Glutamatergic neuron (in vitro differentiated cells): ENCODE measurements at regions not wholly inside any gene's neighbourhood (a gene's known extent, or its start where the extent isn't known, plus 50 kb on each side); places are given as distances from the start of the nearest gene placed in this dataset.

Experiments
- DNase-seq: peaks from one replicate; pipeline ENCODE4 v3.0.0; 2022
- H3K27ac Mint-ChIP-seq: one replicate; pipeline ENCODE4 v1.8.0; 2020; ENCODE audit warnings: mild to moderate bottlenecking, mixed read lengths, inconsistent platforms; ENCODE audit not compliant: unreplicated experiment
- H3K27me3 Mint-ChIP-seq: one replicate; pipeline ENCODE4 v1.8.0; 2020; ENCODE audit warnings: mild to moderate bottlenecking, moderate library complexity, mixed read lengths, inconsistent platforms; ENCODE audit not compliant: unreplicated experiment
- H3K36me3 Mint-ChIP-seq: one replicate; pipeline ENCODE4 v1.8.0; 2020; ENCODE audit warnings: mild to moderate bottlenecking, mixed read lengths, inconsistent platforms; ENCODE audit not compliant: unreplicated experiment
- H3K4me1 Mint-ChIP-seq: one replicate; pipeline ENCODE4 v1.8.0; 2020; ENCODE audit warnings: mild to moderate bottlenecking, low read depth, mixed read lengths, inconsistent platforms; ENCODE audit not compliant: unreplicated experiment
- H3K4me3 Mint-ChIP-seq: one replicate; pipeline ENCODE4 v1.8.0; 2020; ENCODE audit warnings: mild to moderate bottlenecking, mixed read lengths, inconsistent platforms; ENCODE audit not compliant: unreplicated experiment
- H3K9me3 Mint-ChIP-seq: one replicate; pipeline ENCODE4 v1.8.0; 2020; ENCODE audit warnings: mild to moderate bottlenecking, moderate library complexity, mixed read lengths, inconsistent platforms; ENCODE audit not compliant: unreplicated experiment
- TF ChIP-seq, protein P1 (sequence below): fragments of 200-600 bp; sonication (generic); IDR thresholded peaks from one replicate; pipeline ENCODE4 v1.5.0; 2021; ENCODE audit not compliant: partially characterized antibody, unreplicated experiment

DNA sequence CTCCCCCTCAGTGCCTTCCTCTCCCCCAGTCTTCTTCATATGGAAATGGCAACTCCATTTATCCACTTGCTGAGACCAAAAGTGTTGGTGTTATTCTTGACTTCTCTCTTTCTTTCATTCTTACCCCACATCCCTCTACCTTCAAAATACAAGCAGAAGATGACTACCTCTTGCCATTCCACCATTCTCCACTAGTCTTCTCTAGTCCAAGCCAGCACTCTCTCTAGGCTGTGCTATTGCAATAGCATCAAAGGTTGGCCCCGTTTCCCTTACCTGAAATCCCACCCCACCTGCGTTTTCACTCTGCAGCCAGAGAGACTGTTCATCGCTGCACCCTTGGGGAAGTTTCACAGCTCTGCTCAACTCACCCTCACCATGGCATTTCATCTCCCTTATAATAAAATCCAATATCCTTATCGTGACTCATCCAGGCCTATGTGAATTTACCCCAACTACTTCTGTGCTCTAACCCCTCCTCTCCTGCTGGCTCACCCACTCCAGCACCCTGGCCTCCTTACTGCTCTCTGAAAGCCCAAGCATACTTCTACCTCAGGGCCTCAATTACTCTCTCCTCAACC, 109.1 kb downstream of the LSM5 start:
- Mint-ChIP-seq H3K36me3 (no peaks in the 10 kb centered on the region), H3K27ac (no peak overlapping the region), H3K4me1 (no peaks in the 10 kb centered on the region), H3K9me3 (no peaks in the 10 kb centered on the region), H3K4me3 (no peak overlapping the region), H3K27me3 (peaks cover 2% of the 10 kb centered on the region)
- TF ChIP-seq, protein P1, sequence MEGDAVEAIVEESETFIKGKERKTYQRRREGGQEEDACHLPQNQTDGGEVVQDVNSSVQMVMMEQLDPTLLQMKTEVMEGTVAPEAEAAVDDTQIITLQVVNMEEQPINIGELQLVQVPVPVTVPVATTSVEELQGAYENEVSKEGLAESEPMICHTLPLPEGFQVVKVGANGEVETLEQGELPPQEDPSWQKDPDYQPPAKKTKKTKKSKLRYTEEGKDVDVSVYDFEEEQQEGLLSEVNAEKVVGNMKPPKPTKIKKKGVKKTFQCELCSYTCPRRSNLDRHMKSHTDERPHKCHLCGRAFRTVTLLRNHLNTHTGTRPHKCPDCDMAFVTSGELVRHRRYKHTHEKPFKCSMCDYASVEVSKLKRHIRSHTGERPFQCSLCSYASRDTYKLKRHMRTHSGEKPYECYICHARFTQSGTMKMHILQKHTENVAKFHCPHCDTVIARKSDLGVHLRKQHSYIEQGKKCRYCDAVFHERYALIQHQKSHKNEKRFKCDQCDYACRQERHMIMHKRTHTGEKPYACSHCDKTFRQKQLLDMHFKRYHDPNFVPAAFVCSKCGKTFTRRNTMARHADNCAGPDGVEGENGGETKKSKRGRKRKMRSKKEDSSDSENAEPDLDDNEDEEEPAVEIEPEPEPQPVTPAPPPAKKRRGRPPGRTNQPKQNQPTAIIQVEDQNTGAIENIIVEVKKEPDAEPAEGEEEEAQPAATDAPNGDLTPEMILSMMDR = peak; percentile 27
- DNase-seq = no peak

- Mint-ChIP-seq H3K27me3 (peaks cover 2% of the 10 kb centered on the region), H3K4me1 (no peaks in the 10 kb centered on the region), H3K9me3 (no peaks in the 10 kb centered on the region), H3K27ac (no peak overlapping the region), H3K36me3 (no peaks in the 10 kb centered on the region), H3K4me3 (no peak overlapping the region)
- no peak for DNase-seq
- TF ChIP-seq, protein P1 = no peak
Observed at GRCh38 chr7:32379510-32380112, 110.6 kb downstream of the LSM5 start.

DNA sequence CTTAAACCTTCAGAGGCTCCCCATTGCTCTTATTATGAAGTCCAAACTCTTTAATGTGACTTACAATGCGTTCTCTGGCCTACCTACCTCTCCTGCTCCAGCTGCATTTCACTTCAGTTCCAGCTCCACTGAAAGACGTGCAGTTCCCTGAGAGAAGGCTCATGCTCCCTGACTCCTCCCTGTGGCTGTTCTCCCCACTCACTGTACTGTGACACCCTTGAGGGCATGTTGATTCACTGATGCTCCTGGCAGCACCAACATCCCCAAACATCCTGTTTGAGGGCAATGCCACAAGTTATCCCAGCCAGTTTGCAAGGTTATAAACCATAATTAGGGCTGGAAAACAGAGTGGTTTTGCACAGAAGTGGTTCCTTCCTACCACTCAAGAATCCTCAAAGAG, 111.2 kb downstream of the LSM5 start:
- Mint-ChIP-seq H3K27ac (no peak overlapping the region), H3K36me3 (no peaks in the 10 kb centered on the region), H3K4me1 (no peaks in the 10 kb centered on the region), H3K27me3 (peaks cover 2% of the 10 kb centered on the region), H3K4me3 (no peak overlapping the region), H3K9me3 (no peaks in the 10 kb centered on the region)
- DNase-seq = no peak
- TF ChIP-seq, protein P1 = no peak

DNA sequence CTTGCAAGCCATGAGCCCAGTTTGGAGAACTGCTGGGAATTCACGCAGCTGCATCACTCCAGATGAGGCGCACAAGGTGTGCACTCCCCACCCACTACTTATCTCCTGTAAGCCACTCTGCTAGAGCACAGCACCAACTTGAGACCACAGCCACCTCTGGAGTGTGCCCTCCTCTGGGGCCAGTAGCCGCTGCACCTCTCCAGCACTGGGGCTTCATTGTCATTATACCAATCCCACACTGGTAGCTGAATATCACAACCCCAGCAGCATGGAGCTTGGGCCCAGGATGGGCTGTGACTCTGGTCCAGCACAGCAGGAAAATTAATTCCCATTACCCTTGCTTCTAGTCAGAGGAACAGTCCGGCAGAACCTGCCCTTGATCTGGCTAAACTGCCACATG, 125.6 kb downstream of the LSM5 start:
- TF ChIP-seq, protein P1 = no peak
- Mint-ChIP-seq H3K36me3 (peaks cover 11% of the 10 kb centered on the region), H3K9me3 (no peaks in the 10 kb centered on the region), H3K4me1 (no peaks in the 10 kb centered on the region), H3K27ac (no peak overlapping the region), H3K4me3 (no peak overlapping the region), H3K27me3 (no peaks in the 10 kb centered on the region)
- no peak for DNase-seq

DNA sequence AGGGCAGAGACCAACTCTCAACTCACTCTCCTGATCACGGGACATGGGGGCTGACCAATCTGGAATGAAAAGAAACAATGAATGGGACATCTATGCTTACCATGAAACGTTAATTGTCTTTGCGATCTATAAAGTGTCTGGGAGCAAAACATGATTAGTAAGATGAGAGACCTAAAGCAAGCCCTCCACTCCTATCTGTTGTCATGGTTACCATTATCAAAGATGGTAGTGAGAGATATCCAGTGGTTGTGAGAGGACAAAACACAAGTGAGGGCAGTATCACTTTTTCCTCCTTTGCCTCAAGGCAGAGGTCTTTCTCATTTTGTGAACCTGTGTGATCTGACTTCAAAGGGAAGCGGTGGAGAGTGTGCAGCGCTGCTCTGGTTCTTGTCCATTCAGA, 130.1 kb downstream of the LSM5 start:
- H3K27me3 Mint-ChIP-seq = no peaks in the 10 kb centered on the region
- H3K36me3 Mint-ChIP-seq = no peaks in the 10 kb centered on the region
- H3K4me3 Mint-ChIP-seq = no peak overlapping the region
- no peak for DNase-seq
- H3K4me1 Mint-ChIP-seq = no peaks in the 10 kb centered on the region
- no peak overlapping the region for H3K27ac Mint-ChIP-seq
- H3K9me3 Mint-ChIP-seq = no peaks in the 10 kb centered on the region
- TF ChIP-seq, protein P1 = no peak
